ENCODE measurements at regions not wholly inside any gene's neighbourhood (a gene's known extent, or its start where the extent isn't known, plus 50 kb on each side); places are given as distances from the start of the nearest gene placed in this dataset.
"Not testable (repeated sequence)": the region's sequence is repeated elsewhere in the genome, so short reads cannot be mapped to it uniquely, and the experiment has no call there.

- DNase-seq (ENCODE audit: low spot score) = no peak
These were observed 179.2 kb upstream of the RTL1 start for GRCh38 chr14:101082436-101083384.

GRCh38 chr14:101083564-101084435, 180.3 kb upstream of the RTL1 start:
- no peak for DNase-seq (ENCODE audit: low spot score)

GRCh38 chr14:101084436-101084826, 180.9 kb upstream of the RTL1 start:
- no peak for DNase-seq (ENCODE audit: low spot score)

GRCh38 chr14:101086926-101087325, 183.4 kb upstream of the RTL1 start:
- DNase-seq (ENCODE audit: low spot score) = no peak

GRCh38 chr14:101087614-101088394, 184.3 kb upstream of the RTL1 start:
- DNase-seq (ENCODE audit: low spot score) = no peak

GRCh38 chr14:101088395-101088667, 184.8 kb upstream of the RTL1 start:
- DNase-seq (ENCODE audit: low spot score) = no peak

- no peak for DNase-seq (ENCODE audit: low spot score)
These were observed 185.2 kb upstream of the RTL1 start for GRCh38 chr14:101088714-101089113.

GRCh38 chr14:101090478-101090877, 187.0 kb upstream of the RTL1 start:
- not testable (repeated sequence) for DNase-seq (ENCODE audit: low spot score)

- no peak for DNase-seq (ENCODE audit: low spot score)
These were observed 187.5 kb upstream of the RTL1 start for GRCh38 chr14:101090976-101091375.

GRCh38 chr14:101094916-101095315, 191.4 kb upstream of the RTL1 start:
- not testable (repeated sequence) for DNase-seq (ENCODE audit: low spot score)

- no peak for DNase-seq (ENCODE audit: low spot score)
These were observed 193.0 kb upstream of the RTL1 start for GRCh38 chr14:101096551-101096950.

GRCh38 chr14:101097109-101097793, 193.7 kb upstream of the RTL1 start:
- DNase-seq (ENCODE audit: low spot score) = no peak

- no peak for DNase-seq (ENCODE audit: low spot score)
These were observed 194.7 kb upstream of the RTL1 start for GRCh38 chr14:101098177-101098576.

- no peak for DNase-seq (ENCODE audit: low spot score)
These were observed 195.1 kb upstream of the RTL1 start for GRCh38 chr14:101098641-101099040.

- DNase-seq (ENCODE audit: low spot score) = peak; percentile 6
These were observed 198.0 kb upstream of the RTL1 start for GRCh38 chr14:101101456-101102056.

GRCh38 chr14:101102875-101103274, 199.4 kb upstream of the RTL1 start:
- no peak for DNase-seq (ENCODE audit: low spot score)

- no peak for DNase-seq (ENCODE audit: low spot score)
These were observed 199.9 kb upstream of the RTL1 start for GRCh38 chr14:101103321-101103901.

GRCh38 chr14:101104485-101104884, 201.0 kb upstream of the RTL1 start:
- no peak for DNase-seq (ENCODE audit: low spot score)

- no peak for DNase-seq (ENCODE audit: low spot score)
These were observed 201.5 kb upstream of the RTL1 start for GRCh38 chr14:101105045-101105444.

- DNase-seq (ENCODE audit: low spot score) = no peak
These were observed 205.2 kb upstream of the RTL1 start for GRCh38 chr14:101108579-101109346.

All from SW480 (cell line).